HEK293 (cell line): ENCODE measurements at regions not wholly inside any gene's neighbourhood (a gene's known extent, or its start where the extent isn't known, plus 50 kb on each side); places are given as distances from the start of the nearest gene placed in this dataset.

Experiments used
- CTCF ChIP-seq: fragments of 450-650 bp; formaldehyde crosslinking; IDR thresholded peaks from 2 replicates; pipeline ENCODE4 v1.5.1; 2016; ENCODE audit warnings: missing biosample characterization, missing genetic modification characterization
- FEZF1 ChIP-seq: fragments of 450-650 bp; formaldehyde crosslinking; IDR thresholded peaks from 2 replicates; pipeline ENCODE4 v1.5.1; 2016; ENCODE audit warnings: missing biosample characterization, missing genetic modification characterization
- TRIM28 ChIP-seq: IDR thresholded peaks from 2 replicates; pipeline ENCODE4 v1.6.1; 2011; ENCODE audit warnings: low read length, control low read depth, borderline replicate concordance
- YY1 ChIP-seq: fragments of 450-650 bp; formaldehyde crosslinking; IDR thresholded peaks from 2 replicates; pipeline ENCODE4 v1.5.1; 2018; ENCODE audit warnings: missing biosample characterization, missing genetic modification characterization
- ZBTB26 ChIP-seq: fragments of 450-650 bp; formaldehyde crosslinking; optimal IDR thresholded peaks from 2 replicates; pipeline ENCODE3; 2016; ENCODE audit warnings: missing biosample characterization, mild to moderate bottlenecking, missing genetic modification characterization
- ZBTB7A ChIP-seq: fragments of 450-650 bp; formaldehyde crosslinking; IDR thresholded peaks from 2 replicates; pipeline ENCODE4 v1.5.1; 2016; ENCODE audit warnings: low read depth, missing biosample characterization, missing genetic modification characterization
- ZNF558 ChIP-seq: fragments of 450-650 bp; formaldehyde crosslinking; IDR thresholded peaks from 2 replicates; pipeline ENCODE4 v1.5.1; 2016; ENCODE audit warnings: missing biosample characterization, missing genetic modification characterization

- TF ChIP-seq CTCF (tag by site-specific recombination) (no peak), YY1 (tag by site-specific recombination) (no peak), ZBTB7A (no peak), ZNF558 (no peak), ZBTB26 (tag by site-specific recombination) (no peak), TRIM28 (no peak), FEZF1 (no peak)
These were observed 252.7 kb downstream of the CENPC start for GRCh38 chr4:67292636-67293035.
